ENCODE measurements at regions not wholly inside any gene's neighbourhood (a gene's known extent, or its start where the extent isn't known, plus 50 kb on each side); places are given as distances from the start of the nearest gene placed in this dataset.
"Not testable (repeated sequence)": the region's sequence is repeated elsewhere in the genome, so short reads cannot be mapped to it uniquely, and the experiment has no call there.

DNA sequence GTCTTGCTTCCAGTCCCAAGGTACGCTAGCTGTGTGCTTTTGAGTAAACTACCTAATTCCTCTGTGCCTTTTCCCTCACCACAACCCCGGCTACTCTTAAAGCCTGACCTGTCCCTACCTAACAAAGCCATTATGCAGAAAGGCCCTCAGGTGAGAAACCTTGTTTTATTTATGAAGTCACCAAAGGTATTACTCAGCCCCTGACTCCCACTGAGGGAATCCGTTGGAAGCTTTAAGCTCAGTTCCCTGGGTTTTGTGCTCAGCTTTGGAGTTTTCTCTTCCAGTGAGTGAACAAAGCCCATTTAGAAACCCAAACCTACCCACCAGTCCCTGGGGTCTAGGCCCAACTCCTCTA is 90.9 kb downstream of the APIP start:
- H3K4me1 Mint-ChIP-seq = peaks cover 12% of the 10 kb centered on the region
- no peak overlapping the region for H3K27ac Mint-ChIP-seq (ENCODE audit: unreplicated experiment)
- H3K27me3 Mint-ChIP-seq (ENCODE audit: low read depth) = no peaks in the 10 kb centered on the region
- H3K36me3 Mint-ChIP-seq (ENCODE audit: low read depth) = peaks cover 4% of the 10 kb centered on the region
- H3K9me3 Mint-ChIP-seq = no peaks in the 10 kb centered on the region
- no peak for TF ChIP-seq CTCF (conservative IDR thresholded peaks at IDR 0.05)
- no peak for DNase-seq (ENCODE audit: low read depth, low spot score)
- H3K4me3 Mint-ChIP-seq = no peak overlapping the region

DNA sequence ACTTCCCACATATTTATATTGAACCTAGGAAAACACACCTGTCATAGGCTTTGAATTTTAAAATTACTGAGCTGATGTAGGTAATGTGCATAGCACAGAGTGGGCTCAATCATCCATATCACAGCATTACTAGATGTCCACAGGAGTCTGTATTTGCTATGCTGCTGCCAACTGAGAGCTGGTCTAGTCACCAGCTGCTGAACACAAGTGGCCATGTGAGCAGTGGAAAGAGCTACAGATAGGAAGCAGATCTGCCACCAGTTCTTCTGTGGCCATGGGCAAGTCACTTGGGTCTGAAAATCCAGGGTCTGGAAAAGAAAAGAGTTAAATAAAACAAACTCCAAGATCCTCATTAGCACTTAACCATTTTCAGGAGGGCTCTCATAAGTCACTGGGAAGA is 91.8 kb downstream of the APIP start:
- Mint-ChIP-seq H3K36me3 (ENCODE audit: low read depth) (peaks cover 9% of the 10 kb centered on the region), H3K27ac (ENCODE audit: unreplicated experiment) (no peak overlapping the region), H3K4me1 (peaks cover 12% of the 10 kb centered on the region), H3K4me3 (no peak overlapping the region), H3K27me3 (ENCODE audit: low read depth) (no peaks in the 10 kb centered on the region), H3K9me3 (peaks cover 4% of the 10 kb centered on the region)
- DNase-seq (ENCODE audit: low read depth, low spot score) = no peak
- no peak for TF ChIP-seq CTCF (conservative IDR thresholded peaks at IDR 0.05)

DNA sequence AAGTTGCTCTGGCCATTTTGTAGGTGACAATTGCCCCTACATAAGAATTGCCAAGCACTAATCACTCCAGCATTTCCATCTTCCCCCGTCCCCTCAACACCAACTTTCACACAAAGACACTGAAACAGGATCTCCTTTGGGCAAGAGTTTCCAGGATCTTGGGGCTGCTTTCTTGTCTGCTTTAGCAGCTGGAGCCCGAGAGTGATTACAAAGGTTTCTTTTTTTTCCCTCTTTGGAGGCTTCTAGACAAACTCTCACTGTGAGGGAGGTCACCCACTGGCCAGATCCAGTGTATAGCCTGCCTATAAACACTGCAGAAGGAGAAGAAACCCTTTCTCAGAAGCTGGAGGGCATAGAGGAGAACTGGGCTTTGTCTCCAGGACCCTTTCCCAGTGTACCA is 92.5 kb downstream of the APIP start:
- Mint-ChIP-seq H3K27me3 (ENCODE audit: low read depth) (no peaks in the 10 kb centered on the region), H3K27ac (ENCODE audit: unreplicated experiment) (peak overlapping the region; percentile 16), H3K4me3 (no peak overlapping the region), H3K9me3 (peaks cover 6% of the 10 kb centered on the region), H3K4me1 (peaks cover 12% of the 10 kb centered on the region), H3K36me3 (ENCODE audit: low read depth) (peaks cover 11% of the 10 kb centered on the region)
- DNase-seq (ENCODE audit: low read depth, low spot score) = no peak
- TF ChIP-seq CTCF (conservative IDR thresholded peaks at IDR 0.05) = no peak

- Mint-ChIP-seq H3K27me3 (ENCODE audit: low read depth) (no peaks in the 10 kb centered on the region), H3K9me3 (peaks cover 6% of the 10 kb centered on the region), H3K4me1 (peaks cover 12% of the 10 kb centered on the region), H3K27ac (ENCODE audit: unreplicated experiment) (peak overlapping the region; percentile 16), H3K36me3 (ENCODE audit: low read depth) (peaks cover 14% of the 10 kb centered on the region), H3K4me3 (no peak overlapping the region)
- DNase-seq (ENCODE audit: low read depth, low spot score) = no peak
- no peak for TF ChIP-seq CTCF (conservative IDR thresholded peaks at IDR 0.05)
These were observed 93.0 kb downstream of the APIP start for GRCh38 chr11:34823197-34823596.

- DNase-seq (ENCODE audit: low read depth, low spot score) = no peak
- Mint-ChIP-seq H3K4me3 (no peak overlapping the region), H3K9me3 (peaks cover 13% of the 10 kb centered on the region), H3K36me3 (ENCODE audit: low read depth) (peaks cover 27% of the 10 kb centered on the region), H3K4me1 (peaks cover 8% of the 10 kb centered on the region), H3K27ac (ENCODE audit: unreplicated experiment) (no peak overlapping the region), H3K27me3 (ENCODE audit: low read depth) (no peaks in the 10 kb centered on the region)
- TF ChIP-seq CTCF (conservative IDR thresholded peaks at IDR 0.05) = no peak
These were observed 96.3 kb downstream of the APIP start for GRCh38 chr11:34819740-34820482.

- peaks cover 33% of the 10 kb centered on the region for H3K36me3 Mint-ChIP-seq (ENCODE audit: low read depth)
- not testable (repeated sequence) for H3K4me3 Mint-ChIP-seq; DNase-seq (ENCODE audit: low read depth, low spot score); H3K27ac Mint-ChIP-seq (ENCODE audit: unreplicated experiment); H3K4me1 Mint-ChIP-seq; H3K27me3 Mint-ChIP-seq (ENCODE audit: low read depth)
- peaks cover 18% of the 10 kb centered on the region for H3K9me3 Mint-ChIP-seq
These were observed 98.4 kb downstream of the APIP start for GRCh38 chr11:34817812-34818211.
